ENCODE measurements at regions not wholly inside any gene's neighbourhood (a gene's known extent, or its start where the extent isn't known, plus 50 kb on each side); places are given as distances from the start of the nearest gene placed in this dataset.
"Not testable (repeated sequence)": the region's sequence is repeated elsewhere in the genome, so short reads cannot be mapped to it uniquely, and the experiment has no call there.

- no peak for DNase-seq (ENCODE audit: low read depth, low spot score)
These were observed 137.7 kb upstream of the PTBP2 start for GRCh38 chr1:96583903-96584302.

GRCh38 chr1:96587222-96587621 lies 134.4 kb upstream of the PTBP2 start:
- DNase-seq (ENCODE audit: low read depth, low spot score) = no peak

GRCh38 chr1:96588416-96588995 lies 133.1 kb upstream of the PTBP2 start:
- no peak for DNase-seq (ENCODE audit: low read depth, low spot score)

- not testable (repeated sequence) for DNase-seq (ENCODE audit: low read depth, low spot score)
These were observed 126.1 kb upstream of the PTBP2 start for GRCh38 chr1:96595530-96595929.

DNA sequence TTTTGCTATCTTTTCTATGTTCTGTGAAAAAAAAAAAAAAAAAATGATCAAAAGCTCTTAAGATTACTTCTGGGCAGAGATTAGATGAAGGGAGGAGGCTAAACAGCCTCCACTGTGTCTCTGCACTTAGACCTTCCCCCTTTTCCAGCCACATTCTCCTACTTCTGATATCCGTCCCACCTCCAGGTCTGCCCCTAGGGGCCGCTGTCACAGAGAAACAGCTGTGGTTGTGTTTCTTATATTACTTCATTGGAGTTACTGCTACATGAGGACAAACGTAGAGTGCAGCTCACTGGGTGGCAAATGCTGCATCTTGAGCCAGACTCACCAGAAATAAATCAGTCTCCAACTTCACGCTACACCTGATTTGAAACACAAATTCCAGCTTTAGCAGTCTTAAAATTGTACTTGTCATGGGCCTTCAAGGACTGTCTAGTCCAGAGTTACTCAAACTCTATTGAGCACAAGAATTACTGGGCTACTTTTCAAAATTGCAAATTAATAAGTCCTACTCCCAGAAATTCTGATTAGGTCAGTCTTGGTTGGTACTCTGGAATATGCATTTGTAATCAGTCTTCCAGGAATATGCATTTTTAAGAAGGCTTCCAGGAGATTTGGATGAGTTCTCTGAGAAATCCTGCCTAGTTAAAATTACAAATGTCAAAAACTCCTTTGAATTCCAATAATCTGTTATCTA lies 125.2 kb upstream of the PTBP2 start:
- DNase-seq (ENCODE audit: low read depth, low spot score) = no peak

GRCh38 chr1:96597218-96597617 lies 124.4 kb upstream of the PTBP2 start:
- DNase-seq (ENCODE audit: low read depth, low spot score) = no peak

- DNase-seq (ENCODE audit: low read depth, low spot score) = no peak
These were observed 123.0 kb upstream of the PTBP2 start for GRCh38 chr1:96598416-96599168.

- not testable (repeated sequence) for DNase-seq (ENCODE audit: low read depth, low spot score)
These were observed 117.0 kb upstream of the PTBP2 start for GRCh38 chr1:96604620-96605019.

DNA sequence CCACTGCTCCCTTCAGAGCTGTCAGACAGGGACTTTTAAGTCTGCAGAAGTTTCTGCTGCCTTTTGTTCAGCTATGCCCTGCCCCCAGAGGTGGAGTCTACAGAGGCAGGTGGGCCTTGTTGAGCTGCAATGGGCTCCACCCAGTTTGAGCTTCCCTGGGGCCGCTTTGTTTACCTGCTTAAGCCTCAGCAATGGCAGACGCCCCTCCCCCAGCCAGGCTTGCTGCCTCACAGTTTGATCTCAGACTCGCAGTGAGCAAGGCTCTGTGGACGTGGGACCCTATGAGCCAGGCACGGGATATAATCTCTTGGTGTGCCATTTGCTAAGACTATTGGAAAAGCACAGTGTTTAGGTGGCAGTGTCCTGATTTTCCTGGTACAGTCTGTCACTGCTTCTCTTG lies 104.2 kb upstream of the PTBP2 start:
- DNase-seq (ENCODE audit: low read depth, low spot score) = not testable (repeated sequence)

GRCh38 chr1:96632045-96632664 lies 89.4 kb upstream of the PTBP2 start:
- DNase-seq (ENCODE audit: low read depth, low spot score) = no peak

DNA sequence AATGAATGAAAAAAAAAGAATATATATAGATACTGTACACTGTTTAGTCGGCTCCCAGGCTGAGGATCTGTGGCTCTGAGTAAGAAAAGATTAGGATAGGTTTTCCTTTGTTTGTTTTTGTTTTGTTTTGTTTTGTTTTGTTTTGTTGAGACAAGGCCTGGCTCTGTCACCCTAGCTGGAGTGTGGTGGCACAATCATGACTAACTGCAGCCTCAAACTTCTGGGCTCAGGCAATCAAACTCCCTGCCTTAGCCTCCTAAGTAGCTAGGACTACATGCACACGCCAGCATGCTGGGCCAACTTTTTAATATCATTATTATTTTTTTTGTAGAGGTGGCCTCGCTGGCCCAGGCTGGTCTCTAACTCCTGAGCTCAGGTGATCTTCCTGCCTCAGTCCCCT lies 87.9 kb upstream of the PTBP2 start:
- DNase-seq (ENCODE audit: low read depth, low spot score) = no peak

GRCh38 chr1:96634883-96635282 lies 86.7 kb upstream of the PTBP2 start:
- DNase-seq (ENCODE audit: low read depth, low spot score) = no peak

- no peak for DNase-seq (ENCODE audit: low read depth, low spot score)
These were observed 80.3 kb upstream of the PTBP2 start for GRCh38 chr1:96641282-96641681.

DNA sequence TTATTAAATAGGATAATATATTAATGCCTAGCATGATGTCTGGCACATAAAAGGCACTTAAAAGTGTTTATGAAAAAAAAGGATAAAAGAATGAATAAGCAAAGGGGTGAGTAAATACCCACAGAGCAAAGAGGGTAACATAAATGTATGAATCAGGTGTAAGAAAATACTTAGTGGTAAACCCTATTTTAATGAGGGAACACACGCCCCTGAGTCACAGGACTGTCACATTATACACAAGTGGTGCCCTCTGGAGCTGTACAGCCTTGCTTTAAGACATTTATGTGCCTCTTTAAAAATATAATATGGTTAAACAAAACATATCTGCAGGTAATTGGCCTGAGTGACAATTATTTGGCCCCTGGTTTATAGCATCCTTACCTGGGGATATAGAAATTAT lies 78.1 kb upstream of the PTBP2 start:
- no peak for DNase-seq (ENCODE audit: low read depth, low spot score)

GRCh38 chr1:96649301-96649700 lies 72.3 kb upstream of the PTBP2 start:
- no peak for DNase-seq (ENCODE audit: low read depth, low spot score)

DNA sequence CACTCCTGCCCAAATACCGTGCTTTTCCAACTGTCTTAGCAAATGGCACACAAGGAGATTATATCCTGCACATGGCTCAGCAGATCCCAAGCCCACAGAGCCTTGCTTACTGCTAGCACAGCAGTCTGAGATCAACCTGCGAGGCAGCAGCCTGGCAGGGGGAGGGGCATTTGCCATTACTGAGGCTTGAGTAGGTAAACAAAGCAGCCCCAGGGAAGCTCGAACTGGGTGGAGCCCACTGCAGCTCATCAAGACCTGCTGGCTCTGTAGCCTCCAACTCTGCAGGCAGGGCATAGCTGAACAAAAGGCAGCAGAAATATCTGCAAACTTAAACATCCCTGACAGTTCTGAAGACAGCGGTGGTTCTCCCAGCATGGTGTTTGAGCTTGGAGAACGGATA lies 70.1 kb upstream of the PTBP2 start:
- DNase-seq (ENCODE audit: low read depth, low spot score) = no peak

DNA sequence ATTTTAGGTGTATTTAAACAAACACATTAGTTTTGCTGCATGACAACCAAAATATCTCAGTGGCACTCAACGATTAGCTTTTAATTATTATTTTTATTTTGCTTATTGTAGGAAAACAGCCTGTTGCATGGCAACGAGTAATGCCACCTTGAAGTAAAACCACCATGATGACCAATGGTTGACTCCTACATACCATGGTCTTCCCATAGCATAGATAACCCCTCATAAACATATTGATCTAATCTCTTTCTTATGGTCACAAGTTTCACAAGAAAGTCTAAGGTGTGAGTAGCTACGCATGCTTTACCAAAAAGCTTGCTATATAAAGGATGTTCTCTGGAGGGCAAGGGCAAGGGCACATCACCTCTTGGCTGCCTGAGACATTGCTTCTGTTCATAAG lies 61.5 kb upstream of the PTBP2 start:
- DNase-seq (ENCODE audit: low read depth, low spot score) = no peak

DNA sequence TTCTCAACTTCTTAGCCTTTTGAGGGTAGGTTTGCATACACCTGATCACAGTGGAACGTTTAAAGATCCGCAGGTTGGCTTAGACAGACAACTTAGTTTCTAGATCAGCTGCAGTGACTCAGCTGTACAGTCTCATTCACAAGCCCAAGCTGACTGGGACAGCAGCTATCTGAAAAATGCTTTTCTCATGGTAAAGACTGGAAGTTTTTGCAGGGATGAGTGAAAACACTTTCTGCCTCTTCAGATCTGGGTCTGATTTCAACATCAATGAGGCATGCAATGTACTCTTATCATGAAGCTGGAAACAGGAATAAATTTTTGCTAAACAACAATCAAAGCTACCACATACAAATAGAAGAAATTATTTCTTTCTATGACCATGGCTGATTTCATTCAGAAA lies 61.1 kb upstream of the PTBP2 start:
- no peak for DNase-seq (ENCODE audit: low read depth, low spot score)

Data from smooth muscle cell of the brain vasculature (primary cell).